VCaP (cell line): ENCODE measurements at regions not wholly inside any gene's neighbourhood (a gene's known extent, or its start where the extent isn't known, plus 50 kb on each side); places are given as distances from the start of the nearest gene placed in this dataset.
"Not testable (repeated sequence)": the region's sequence is repeated elsewhere in the genome, so short reads cannot be mapped to it uniquely, and the experiment has no call there.

ENCODE experiments used
- H3K27ac ChIP-seq: fragments of 450-650 bp; 2 replicates; pipeline ENCODE4 v1.5.1; 2017
- TF ChIP-seq, protein P1 (sequence below): fragments of 450-650 bp; conservative IDR thresholded peaks from 2 replicates; pipeline ENCODE4 v1.5.1; 2017; ENCODE audit warnings: mild to moderate bottlenecking, moderate library complexity

DNA sequence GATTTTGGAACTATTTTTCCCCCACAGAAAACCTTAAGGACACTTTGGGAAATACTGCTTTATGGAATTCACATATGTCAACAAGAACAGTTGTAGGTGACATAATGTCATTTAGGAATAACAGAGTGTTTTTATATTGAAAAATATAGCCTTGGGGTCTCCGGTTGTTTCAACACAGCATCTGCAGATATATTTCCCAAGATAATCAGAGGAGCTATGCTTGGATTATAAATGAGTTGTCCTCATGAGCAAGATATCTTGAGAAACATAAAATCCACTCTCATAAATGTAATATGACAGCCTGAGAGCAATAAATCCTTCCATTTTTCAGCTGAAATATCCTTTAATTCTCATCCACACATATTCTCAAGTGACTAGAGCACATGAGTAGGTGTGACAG, 473.7 kb upstream of the LMCD1 start:
- TF ChIP-seq, protein P1, sequence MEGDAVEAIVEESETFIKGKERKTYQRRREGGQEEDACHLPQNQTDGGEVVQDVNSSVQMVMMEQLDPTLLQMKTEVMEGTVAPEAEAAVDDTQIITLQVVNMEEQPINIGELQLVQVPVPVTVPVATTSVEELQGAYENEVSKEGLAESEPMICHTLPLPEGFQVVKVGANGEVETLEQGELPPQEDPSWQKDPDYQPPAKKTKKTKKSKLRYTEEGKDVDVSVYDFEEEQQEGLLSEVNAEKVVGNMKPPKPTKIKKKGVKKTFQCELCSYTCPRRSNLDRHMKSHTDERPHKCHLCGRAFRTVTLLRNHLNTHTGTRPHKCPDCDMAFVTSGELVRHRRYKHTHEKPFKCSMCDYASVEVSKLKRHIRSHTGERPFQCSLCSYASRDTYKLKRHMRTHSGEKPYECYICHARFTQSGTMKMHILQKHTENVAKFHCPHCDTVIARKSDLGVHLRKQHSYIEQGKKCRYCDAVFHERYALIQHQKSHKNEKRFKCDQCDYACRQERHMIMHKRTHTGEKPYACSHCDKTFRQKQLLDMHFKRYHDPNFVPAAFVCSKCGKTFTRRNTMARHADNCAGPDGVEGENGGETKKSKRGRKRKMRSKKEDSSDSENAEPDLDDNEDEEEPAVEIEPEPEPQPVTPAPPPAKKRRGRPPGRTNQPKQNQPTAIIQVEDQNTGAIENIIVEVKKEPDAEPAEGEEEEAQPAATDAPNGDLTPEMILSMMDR: no peak
- no peak overlapping the region for H3K27ac ChIP-seq

DNA sequence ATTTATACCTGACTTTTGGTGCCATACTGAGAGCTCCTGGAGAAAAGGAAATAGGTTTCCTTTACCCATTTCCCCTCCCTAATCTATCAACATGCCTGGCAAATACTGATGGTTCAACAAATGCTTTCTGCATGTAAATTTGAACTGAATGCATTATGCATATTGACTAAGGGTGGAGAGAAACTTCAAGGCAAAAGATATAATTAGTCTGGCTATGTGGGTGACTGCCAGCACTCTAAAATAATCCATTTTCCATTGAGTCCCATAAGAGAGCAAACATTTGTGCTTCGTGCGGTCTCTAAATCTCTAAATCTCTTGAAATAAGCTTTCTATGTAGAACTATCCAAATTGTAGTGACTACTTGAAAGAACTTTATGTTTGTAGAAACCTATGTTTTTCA, 451.3 kb upstream of the LMCD1 start:
- H3K27ac ChIP-seq: no peak overlapping the region
- TF ChIP-seq, protein P1: no peak

DNA sequence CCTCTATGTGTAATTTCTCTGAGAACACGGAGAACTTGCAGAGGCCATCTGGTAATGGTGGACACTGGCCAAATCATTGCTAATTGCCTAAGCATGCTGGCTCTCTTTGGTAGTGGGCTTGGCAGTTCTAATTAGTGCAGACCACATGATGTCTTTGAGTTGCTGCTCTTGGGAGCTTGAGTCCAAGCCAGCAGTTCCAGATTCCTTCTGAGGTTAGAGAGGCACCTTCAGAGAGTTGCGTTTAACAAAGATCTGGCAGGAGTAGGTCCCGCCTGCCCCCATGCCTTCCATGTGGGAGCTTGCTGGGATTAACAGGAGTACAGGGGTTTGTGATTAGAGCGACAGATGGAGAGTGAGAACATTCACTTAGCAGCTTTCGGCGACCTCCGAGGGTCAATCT, 449.0 kb upstream of the LMCD1 start:
- TF ChIP-seq, protein P1: no peak
- H3K27ac ChIP-seq: no peak overlapping the region

DNA sequence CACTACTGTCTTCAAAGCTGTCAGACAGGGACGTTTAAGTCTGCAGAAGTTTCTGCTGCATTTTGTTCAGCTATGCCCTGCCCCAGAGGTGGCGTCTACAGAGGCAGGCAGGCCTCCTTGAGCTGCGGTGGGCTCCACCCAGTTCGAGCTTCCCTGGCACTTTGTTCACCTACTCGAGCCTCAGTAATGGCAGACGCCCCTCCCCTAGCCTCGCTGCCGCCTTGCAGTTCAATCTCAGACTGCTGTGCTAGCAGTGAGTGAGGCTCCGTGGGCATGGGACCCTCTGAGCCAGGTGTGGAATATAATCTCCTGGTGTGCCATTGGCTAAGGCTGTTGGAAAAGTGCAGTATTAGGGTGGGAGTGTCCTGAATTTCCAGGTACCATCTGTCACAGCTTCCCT, 433.5 kb upstream of the LMCD1 start:
- not testable (repeated sequence) for H3K27ac ChIP-seq

GRCh38 chr3:8069471-8069870, 432.2 kb upstream of the LMCD1 start:
- TF ChIP-seq, protein P1: no peak
- no peak overlapping the region for H3K27ac ChIP-seq

- TF ChIP-seq, protein P1: no peak
- no peak overlapping the region for H3K27ac ChIP-seq
These were observed 431.6 kb upstream of the LMCD1 start for GRCh38 chr3:8070011-8070410.

DNA sequence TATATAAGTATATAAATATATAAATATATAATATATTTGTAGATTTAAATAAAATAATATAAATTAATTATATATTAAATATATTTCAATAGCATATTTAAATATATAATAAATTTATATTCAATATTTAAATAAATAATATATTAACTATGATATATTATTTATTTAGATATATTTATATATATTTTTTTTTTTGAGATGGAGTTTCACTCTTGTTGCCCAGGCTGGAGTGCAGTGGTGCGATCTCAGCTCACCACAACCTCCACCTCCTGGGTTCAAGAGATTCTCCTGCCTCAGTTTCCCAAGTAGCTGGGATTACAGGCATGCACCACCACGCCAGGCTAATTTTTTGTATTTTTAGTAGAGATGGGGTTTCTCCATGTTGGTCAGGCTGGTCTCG, 426.9 kb upstream of the LMCD1 start:
- H3K27ac ChIP-seq: not testable (repeated sequence)

- TF ChIP-seq, protein P1: no peak
- no peak overlapping the region for H3K27ac ChIP-seq
These were observed 424.5 kb upstream of the LMCD1 start for GRCh38 chr3:8077126-8077525.

GRCh38 chr3:8080464-8080863, 421.2 kb upstream of the LMCD1 start:
- TF ChIP-seq, protein P1: no peak
- no peak overlapping the region for H3K27ac ChIP-seq
